Kidney glomerular epithelial cell (primary cell): ENCODE measurements at regions not wholly inside any gene's neighbourhood (a gene's known extent, or its start where the extent isn't known, plus 50 kb on each side); places are given as distances from the start of the nearest gene placed in this dataset.
"Not testable (repeated sequence)": the region's sequence is repeated elsewhere in the genome, so short reads cannot be mapped to it uniquely, and the experiment has no call there.

Experiments
- DNase-seq: peaks from one replicate; lab custom pipeline; 2025; lab: John Stamatoyannopoulos, UW

DNA sequence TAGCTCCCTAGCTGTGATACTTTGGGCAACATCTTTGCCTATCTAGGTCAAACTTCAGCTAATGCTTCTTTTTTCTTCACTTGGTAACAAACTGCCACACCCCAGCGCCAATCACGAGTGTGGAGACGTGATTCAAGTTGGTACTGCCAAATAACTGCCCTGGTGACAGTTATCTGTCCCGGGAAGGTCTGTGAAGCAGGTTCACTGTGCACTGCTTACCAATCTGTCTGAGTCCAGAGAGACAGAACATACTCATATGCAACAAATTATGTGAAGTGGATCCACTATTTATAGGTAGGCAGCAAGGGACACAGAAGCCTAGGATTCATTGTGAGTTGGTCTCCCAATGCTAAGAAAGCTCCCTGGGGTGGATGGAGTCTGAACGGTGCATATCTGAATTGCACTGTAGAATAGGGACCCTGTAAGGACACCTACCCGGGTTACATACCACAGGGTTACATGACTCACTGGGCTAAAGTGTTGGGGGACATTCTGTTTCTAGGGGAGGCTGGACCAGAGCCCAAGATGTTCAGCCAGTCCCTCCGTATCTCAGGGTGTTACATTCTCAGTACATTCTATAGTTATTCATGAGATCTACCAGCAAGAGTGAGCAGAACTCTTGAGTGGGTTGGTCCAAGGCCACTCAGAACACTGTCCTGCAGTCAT, 95.4 kb upstream of the STC2 start:
- DNase-seq, result no peak

DNA sequence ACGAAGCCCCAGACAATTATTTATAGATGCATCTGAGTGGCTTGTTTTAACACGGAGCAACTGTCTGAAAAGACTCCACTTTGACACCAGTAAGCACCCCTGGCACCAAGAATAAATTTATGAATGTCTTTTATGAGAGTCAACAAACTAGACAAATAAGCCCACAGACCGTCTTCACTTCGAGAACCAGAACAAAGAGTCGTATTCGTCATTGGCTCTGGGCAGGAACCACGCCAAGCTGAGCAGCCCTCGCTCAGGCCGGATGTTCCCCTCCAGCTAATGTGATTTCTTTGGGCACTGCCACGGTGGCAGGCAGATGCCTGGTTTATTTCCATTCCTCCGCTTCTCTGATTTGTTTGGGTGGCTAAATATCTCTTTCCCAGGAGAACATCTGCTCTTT, 91.9 kb upstream of the STC2 start:
- DNase-seq, result no peak

DNA sequence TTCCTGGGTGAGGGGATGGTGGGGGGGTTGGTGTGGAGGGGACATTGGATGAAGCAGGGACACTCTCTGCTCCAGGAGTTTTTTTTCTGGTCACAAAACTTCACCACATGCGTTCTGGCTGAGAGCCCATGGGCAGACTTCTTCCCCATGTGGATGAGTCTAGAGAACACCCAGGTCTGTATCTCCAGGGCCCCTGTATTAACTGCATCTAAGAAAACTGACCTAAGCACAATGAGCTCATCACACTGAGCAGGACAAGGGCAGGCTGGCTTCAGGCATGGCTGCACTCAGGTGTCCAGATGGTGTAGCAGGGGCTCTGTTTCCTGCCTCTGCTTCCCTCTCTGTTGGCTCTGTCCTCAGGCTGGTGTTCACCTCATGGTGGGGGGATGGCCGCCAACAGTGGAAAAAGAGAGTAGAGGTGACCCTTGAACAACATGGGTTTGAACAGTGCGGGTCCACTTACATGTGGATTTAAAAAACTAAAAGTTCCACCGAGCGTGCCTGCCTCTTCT, 85.3 kb upstream of the STC2 start:
- DNase-seq, result no peak

GRCh38 chr5:173412566-173412965, 84.4 kb upstream of the STC2 start:
- DNase-seq, result peak; percentile 55

GRCh38 chr5:173411791-173412555, 83.8 kb upstream of the STC2 start:
- DNase-seq, result no peak

- no peak for DNase-seq
Measured at GRCh38 chr5:173410459-173411233, 82.4 kb upstream of the STC2 start.

GRCh38 chr5:173408946-173409345, 80.7 kb upstream of the STC2 start:
- no peak for DNase-seq

GRCh38 chr5:173399851-173400250, 71.6 kb upstream of the STC2 start:
- no peak for DNase-seq

DNA sequence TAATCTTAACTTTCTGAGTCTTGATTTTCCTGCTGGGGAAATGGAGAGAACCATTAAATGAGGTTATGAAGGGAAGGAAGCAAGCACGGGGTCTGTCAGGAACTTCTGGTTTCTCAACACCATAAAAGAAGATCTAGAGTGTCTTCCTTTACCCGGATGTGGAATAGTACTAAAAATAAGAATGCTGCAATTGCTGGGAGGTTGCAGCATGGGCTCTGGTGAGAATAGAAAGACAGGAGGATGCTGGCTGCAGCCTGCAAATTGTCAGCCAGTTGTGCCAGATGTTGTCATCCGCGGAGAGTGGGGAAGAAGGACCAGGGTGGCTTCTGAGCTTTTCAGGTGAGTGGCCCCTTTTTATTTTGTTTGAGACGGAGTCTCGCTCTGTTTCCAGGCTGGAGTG, 69.3 kb upstream of the STC2 start:
- no peak for DNase-seq

DNA sequence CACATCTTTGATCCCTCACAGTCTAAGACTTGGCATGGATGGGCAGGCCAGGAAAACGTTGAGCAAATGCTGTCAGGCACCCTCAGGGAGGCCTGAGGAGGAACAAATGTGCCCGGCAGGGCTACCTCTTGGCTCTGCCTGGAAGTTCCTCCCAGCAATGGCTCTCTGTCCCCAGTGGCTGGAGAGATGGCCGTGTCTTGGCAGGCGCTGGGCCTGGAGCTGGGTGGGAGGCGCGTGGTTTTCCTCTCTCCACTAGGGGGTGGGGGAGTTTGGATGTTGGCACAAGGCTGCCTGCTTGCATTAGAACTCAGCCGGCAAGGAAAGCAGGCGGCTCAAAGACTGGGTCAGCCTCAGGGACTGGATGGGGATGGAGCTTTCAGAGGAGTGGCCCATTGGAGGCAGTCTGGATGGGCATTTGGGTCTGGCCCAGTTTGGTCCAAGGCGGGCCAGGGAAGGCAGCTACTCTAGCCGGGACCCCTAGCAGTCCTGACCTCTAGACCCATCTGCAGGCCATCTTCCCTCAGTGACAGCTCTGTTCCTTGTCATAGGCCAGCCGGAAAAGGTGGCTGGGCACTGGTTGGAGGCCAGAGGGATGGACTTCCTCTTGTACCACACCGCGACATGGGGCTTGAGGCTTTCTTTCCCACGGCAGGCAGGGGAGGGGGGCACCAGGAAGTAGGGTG, 68.2 kb upstream of the STC2 start:
- DNase-seq, result no peak

GRCh38 chr5:173395933-173396308, 67.7 kb upstream of the STC2 start:
- no peak for DNase-seq

DNA sequence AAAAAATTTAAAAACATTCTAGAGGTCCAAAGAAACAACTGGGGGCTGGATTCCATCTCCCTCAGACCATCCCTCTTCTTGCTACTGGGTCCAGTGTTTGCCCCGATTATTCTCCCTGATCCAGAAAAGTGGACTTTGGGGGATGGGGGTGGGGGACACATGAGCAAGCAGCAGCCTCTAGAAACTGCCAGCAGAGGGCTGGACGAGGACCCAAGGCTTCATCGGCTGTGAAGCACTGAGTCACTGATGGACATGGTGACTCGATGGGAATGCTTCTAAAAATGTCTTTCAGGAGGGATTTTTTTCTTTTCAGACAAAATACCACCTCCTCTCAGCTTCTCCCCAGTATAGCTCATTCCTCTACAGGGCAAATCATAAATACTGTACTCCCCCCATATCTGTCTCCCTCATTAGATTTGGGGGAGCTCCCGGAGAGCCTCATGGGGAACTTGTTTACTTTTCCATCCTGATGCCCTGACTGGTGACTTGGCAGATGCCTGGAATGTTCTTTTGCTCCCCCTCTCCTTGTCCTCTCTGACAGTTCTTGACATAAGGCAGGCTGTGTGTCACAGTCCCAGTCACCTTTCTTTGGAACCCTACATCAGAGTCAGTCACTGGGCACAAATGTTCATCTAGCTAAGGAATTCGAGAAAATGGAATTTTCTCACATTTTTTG, 67.2 kb upstream of the STC2 start:
- no peak for DNase-seq

DNA sequence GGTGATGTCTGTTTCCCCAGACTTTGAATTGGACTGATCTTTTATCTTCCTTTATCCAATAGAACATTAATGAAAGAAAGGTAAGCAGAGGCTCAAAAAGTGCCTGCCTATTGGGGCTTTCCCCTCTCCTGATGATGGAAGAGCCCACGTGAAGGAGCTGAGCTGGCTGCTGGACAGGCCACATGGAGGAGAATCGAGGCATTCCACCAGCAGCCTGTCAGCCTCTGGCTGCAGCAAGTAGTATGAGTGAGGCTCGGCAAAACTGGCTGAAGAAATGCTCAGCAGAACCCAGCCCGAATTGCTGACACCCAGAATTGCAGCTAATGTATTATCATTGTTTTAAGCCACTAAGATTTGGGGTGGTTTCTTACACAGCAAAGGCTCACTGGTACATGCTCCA, 66.5 kb upstream of the STC2 start:
- DNase-seq, result no peak

GRCh38 chr5:173392172-173392571, 64.0 kb upstream of the STC2 start:
- DNase-seq, result no peak

GRCh38 chr5:173391031-173391430, 62.8 kb upstream of the STC2 start:
- no peak for DNase-seq

- DNase-seq, result not testable (repeated sequence)
Measured at GRCh38 chr5:173387293-173387692, 59.1 kb upstream of the STC2 start.

GRCh38 chr5:173385832-173386360, 57.7 kb upstream of the STC2 start:
- no peak for DNase-seq

DNA sequence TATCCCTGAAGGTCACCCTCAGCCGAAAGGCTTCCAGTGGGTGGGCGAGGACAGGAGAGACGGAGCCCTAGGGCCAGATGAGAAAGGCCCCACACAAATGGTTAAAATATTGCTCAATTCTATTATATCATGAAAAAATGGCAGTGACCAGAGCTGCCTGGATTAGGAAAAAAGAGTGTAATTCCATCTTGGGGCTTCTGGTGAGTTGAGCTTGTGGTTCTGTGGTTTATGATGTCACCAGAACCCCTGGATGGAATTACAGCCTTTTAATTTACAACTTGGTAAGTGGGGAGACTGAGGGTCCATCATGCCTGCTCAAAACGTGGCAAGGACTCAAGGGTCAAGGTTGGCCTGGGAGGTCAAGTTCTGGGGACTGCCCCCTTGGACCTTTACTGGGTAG, 55.5 kb upstream of the STC2 start:
- DNase-seq, result no peak

DNA sequence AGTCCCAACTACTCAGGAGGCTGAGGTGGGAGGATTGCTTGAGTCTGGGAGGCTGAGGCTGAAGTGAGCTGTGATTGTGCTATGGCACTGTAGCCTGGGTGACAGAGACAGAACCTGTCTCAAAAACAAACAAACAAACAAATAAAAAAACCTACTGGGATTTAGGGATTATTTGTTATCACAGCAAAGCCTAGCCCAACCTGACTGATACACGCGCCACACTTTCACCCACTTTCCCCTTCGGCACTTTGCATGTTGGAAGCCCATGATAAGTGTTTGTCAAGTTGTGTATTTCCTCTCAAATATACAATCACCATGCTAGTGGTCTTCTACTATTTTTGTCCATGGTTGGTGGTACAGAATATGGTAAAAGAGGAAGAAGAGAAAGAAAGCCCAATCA, 50.5 kb upstream of the STC2 start:
- DNase-seq, result no peak
